ENCODE measurements at regions not wholly inside any gene's neighbourhood (a gene's known extent, or its start where the extent isn't known, plus 50 kb on each side); places are given as distances from the start of the nearest gene placed in this dataset.

GRCh38 chr3:68448510-68449383, 483.6 kb downstream of the TAFA4 start:
- ChIA-PET CTCF (no interaction called here), POLR2A (no interaction called here)
- Histone ChIP-seq H3K9ac (replicated peaks; ENCODE audit: extremely low read depth, insufficient read depth, low read length) (no peak overlapping the region), H3K27me3 (ENCODE audit: control insufficient read depth in 2 of 2, insufficient read depth in 2 of 2, low read length in 2 of 2) (no peaks in the 10 kb centered on the region), H3K36me3 (ENCODE audit: control insufficient read depth in 2 of 2, extremely low read depth in 1 of 2, insufficient read depth in 2 of 2, low read length in 2 of 2) (no peaks in the 10 kb centered on the region), H3K4me3 (replicated peaks in 1 of 3; ENCODE audit: insufficient read depth in 1 of 3, low read depth in 1 of 3, low read length in 3 of 3) (no peak overlapping the region), H3K9me1 (replicated peaks; ENCODE audit: control insufficient read depth, extremely low read depth, insufficient read depth, low read length) (no peaks in the 10 kb centered on the region), H3K9me3 (replicated peaks; ENCODE audit: control insufficient read depth, insufficient read depth, low read length) (peaks cover 9% of the 10 kb centered on the region), H3K4me2 (ENCODE audit: insufficient read depth, low read length) (no peak overlapping the region), H4K20me1 (replicated peaks; ENCODE audit: control insufficient read depth, extremely low read depth, insufficient read depth, low read length) (no peaks in the 10 kb centered on the region), H3K79me2 (ENCODE audit: control insufficient read depth, insufficient read depth, low read length) (no peaks in the 10 kb centered on the region), H3K27ac (ENCODE audit: insufficient read depth, low read depth, low read length) (no peak overlapping the region), H3K4me1 (ENCODE audit: control insufficient read depth, extremely low read depth, insufficient read depth, low read length) (no peaks in the 10 kb centered on the region), H2AFZ (ENCODE audit: low read depth, low read length) (no peak overlapping the region)
- dilution Hi-C loops (cut with MboI; ENCODE audit: extremely low pct_ligation_motif_present, low sequenced_read_pairs) (no loop called here), intact Hi-C loops (cut with micrococcal nuclease) (no loop called here)
- no peak for TF ChIP-seq POLR2A (IDR thresholded peaks at IDR 0.05; ENCODE audit: low read depth, low read length)
- no peak for TF ChIP-seq JUN (IDR thresholded peaks at IDR 0.05; ENCODE audit: borderline replicate concordance, insufficient read depth, insufficient read length, low read depth)
- DNase-seq (ENCODE audit: low read depth, low spot score), result no peak
- BruUV-seq (replicated peaks), result no TSS peak
- no peak for FAIRE-seq

GRCh38 chr3:68447885-68448284, 484.5 kb downstream of the TAFA4 start:
- Histone ChIP-seq H3K36me3 (ENCODE audit: control insufficient read depth in 2 of 2, extremely low read depth in 1 of 2, insufficient read depth in 2 of 2, low read length in 2 of 2) (no peaks in the 10 kb centered on the region), H3K9me1 (replicated peaks; ENCODE audit: control insufficient read depth, extremely low read depth, insufficient read depth, low read length) (no peaks in the 10 kb centered on the region), H4K20me1 (replicated peaks; ENCODE audit: control insufficient read depth, extremely low read depth, insufficient read depth, low read length) (no peaks in the 10 kb centered on the region), H3K9ac (replicated peaks; ENCODE audit: extremely low read depth, insufficient read depth, low read length) (no peak overlapping the region), H3K27me3 (ENCODE audit: control insufficient read depth in 2 of 2, insufficient read depth in 2 of 2, low read length in 2 of 2) (no peaks in the 10 kb centered on the region), H3K4me3 (replicated peaks in 1 of 3; ENCODE audit: insufficient read depth in 1 of 3, low read depth in 1 of 3, low read length in 3 of 3) (no peak overlapping the region), H2AFZ (ENCODE audit: low read depth, low read length) (no peak overlapping the region), H3K27ac (ENCODE audit: insufficient read depth, low read depth, low read length) (no peak overlapping the region), H3K4me1 (ENCODE audit: control insufficient read depth, extremely low read depth, insufficient read depth, low read length) (no peaks in the 10 kb centered on the region), H3K79me2 (ENCODE audit: control insufficient read depth, insufficient read depth, low read length) (no peaks in the 10 kb centered on the region), H3K4me2 (ENCODE audit: insufficient read depth, low read length) (no peak overlapping the region), H3K9me3 (replicated peaks; ENCODE audit: control insufficient read depth, insufficient read depth, low read length) (peaks cover 9% of the 10 kb centered on the region)
- dilution Hi-C loops (cut with MboI; ENCODE audit: extremely low pct_ligation_motif_present, low sequenced_read_pairs) (no loop called here), intact Hi-C loops (cut with micrococcal nuclease) (no loop called here)
- FAIRE-seq, result no peak
- POLR2A ChIA-PET, result no interaction called here
- no peak for DNase-seq (ENCODE audit: low read depth, low spot score)
- no TSS peak for BruUV-seq (replicated peaks)
- CTCF ChIA-PET, result no interaction called here
- TF ChIP-seq JUN (IDR thresholded peaks at IDR 0.05; ENCODE audit: borderline replicate concordance, insufficient read depth, insufficient read length, low read depth) (no peak), POLR2AphosphoS5 (IDR thresholded peaks at IDR 0.05; ENCODE audit: insufficient read depth, low read depth, low read length) (no peak), CTCF (IDR thresholded peaks at IDR 0.05; ENCODE audit: extremely low read depth in 1 of 2, insufficient read depth in 1 of 2, low read depth in 1 of 2, low read length in 2 of 2) (no peak), GATA2 (IDR thresholded peaks at IDR 0.05; ENCODE audit: insufficient read depth, insufficient read length, low read depth, low read length) (no peak), FOS (IDR thresholded peaks at IDR 0.05; ENCODE audit: borderline replicate concordance, insufficient read depth, low read length) (no peak), MAX (IDR thresholded peaks at IDR 0.05; ENCODE audit: insufficient read depth, insufficient read length) (no peak), EZH2 (IDR thresholded peaks at IDR 0.05; ENCODE audit: borderline replicate concordance, low read depth, low read length, severe bottlenecking) (no peak), MYC (IDR thresholded peaks at IDR 0.05; ENCODE audit: low read depth, low read length) (no peak), POLR2A (IDR thresholded peaks at IDR 0.05; ENCODE audit: low read depth, low read length) (no peak)

All from endothelial cell of umbilical vein (primary cell).